Ovary (tissue), 7 donors: ENCODE measurements at regions not wholly inside any gene's neighbourhood (a gene's known extent, or its start where the extent isn't known, plus 50 kb on each side); places are given as distances from the start of the nearest gene placed in this dataset.

ENCODE experiments used
- DNase-seq, 5 donors: peaks; one replicate each; pipeline ENCODE4 v3.0.0-alpha.2; 2019 to 2020
- H3K27ac ChIP-seq, 2 donors: fragments of 200-600 bp; one replicate each; pipeline versions ENCODE4 v1.5.1 to v1.8.0; 2019 to 2022
- H3K27me3 ChIP-seq: fragments of 200-600 bp; one replicate; pipeline ENCODE4 v1.8.0; 2022
- H3K36me3 ChIP-seq: fragments of 200-600 bp; sonication (generic); one replicate; pipeline ENCODE4 v1.5.1; 2019
- H3K4me1 ChIP-seq: one replicate; pipeline ENCODE4 v1.8.1; 2013; ENCODE audit warnings: mild to moderate bottlenecking, moderate library complexity; ENCODE audit not compliant: insufficient read depth
- H3K4me3 ChIP-seq: fragments of 200-600 bp; sonication (generic); one replicate; pipeline ENCODE4 v1.5.1; 2017
- H3K9me3 ChIP-seq, 2 donors: fragments of 200-600 bp in 1 of 2; sonication (generic) in 1 of 2; one replicate each; pipeline versions ENCODE4 v1.5.1 to v1.8.1; 2013 to 2019; ENCODE audit warnings: mild to moderate bottlenecking in 1 of 2, moderate library complexity in 1 of 2
- CTCF ChIP-seq, 3 donors: fragments of 450-650 bp in 2 of 3; fragments of 200-600 bp in 1 of 3; IDR thresholded peaks; one replicate each; pipeline versions ENCODE4 v1.5.1 to v1.8.0; 2016 to 2022; ENCODE audit warnings: antibody characterized with exemption in 3 of 3, mild to moderate bottlenecking in 1 of 3
- EP300 ChIP-seq: sonication (generic); formaldehyde crosslinking; IDR thresholded peaks from one replicate; pipeline ENCODE4 v1.6.1; 2017; ENCODE audit warnings: antibody characterized with exemption
- POLR2A ChIP-seq: fragments of 450-650 bp; IDR thresholded peaks from one replicate; pipeline ENCODE4 v1.6.1; 2017; ENCODE audit warnings: antibody characterized with exemption, mild to moderate bottlenecking, moderate library complexity
- WGBS, 3 donors: extraction: QIAGEN DNeasy Blood & Tissue Kit in 1 of 3; methylation state at CpG; one replicate each; pipeline versions ENCODE4 v1.1.5 to v1.1.7; 2013 to 2017; 5-methylcytosine and 5-hydroxymethylcytosine counted together
- intact Hi-C, 4 donors: fragments of 100-400 bp; cut with DNase I; formaldehyde crosslinking; loops; one replicate each; pipeline versions ENCODE4 v1.11.0 to v1.15.1; 2022 to 2023
- donor health status: DM: no; HTN: no; CAD: no; lungs with moderate emphysema.
- donor health status: DM: no; HTN: no; CAD: no.
- donor health status: Bipolar disorder and iron deficiency.
- donor health status: DM: no; HTN: no; CAD: no.
- donor health status: DM: yes; HTN: yes; CAD: no.

GRCh38 chr5:108637134-108637533 lies 110.6 kb upstream of the FER start:
- Histone ChIP-seq H3K4me1 (no peaks in the 10 kb centered on the region), H3K9me3 (no peaks in the 10 kb centered on the region), H3K36me3 (no peaks in the 10 kb centered on the region), H3K27ac (no peak overlapping the region), H3K27me3 (no peaks in the 10 kb centered on the region), H3K4me3 (no peak overlapping the region)
- 84 to 93% (median 90%) methylated on average over 1 of the region's 1 CpG for WGBS, 3 donors
- intact Hi-C loops, result no loop called here
- no peak for DNase-seq
- TF ChIP-seq CTCF (IDR thresholded peaks at IDR 0.05), result no peak

- H3K4me3 ChIP-seq, result no peak overlapping the region
- DNase-seq, result no peak
- TF ChIP-seq EP300, result no peak
- TF ChIP-seq CTCF (IDR thresholded peaks at IDR 0.05), result no peak
- no peak for TF ChIP-seq POLR2A
- no peaks in the 10 kb centered on the region for H3K4me1 ChIP-seq
- intact Hi-C loops, result no loop called here
- no peaks in the 10 kb centered on the region for H3K9me3 ChIP-seq
- no peaks in the 10 kb centered on the region for H3K36me3 ChIP-seq
- H3K27me3 ChIP-seq, result no peaks in the 10 kb centered on the region
- no peak overlapping the region for H3K27ac ChIP-seq
- 81 to 87% (median 86%) methylated on average over 3 of the region's 3 CpGs for WGBS, 3 donors
Observed at GRCh38 chr5:108636135-108636853, 111.4 kb upstream of the FER start.

- Histone ChIP-seq H3K27ac (no peak overlapping the region), H3K36me3 (no peaks in the 10 kb centered on the region), H3K4me1 (no peaks in the 10 kb centered on the region), H3K9me3 (no peaks in the 10 kb centered on the region), H3K4me3 (no peak overlapping the region), H3K27me3 (no peaks in the 10 kb centered on the region)
- TF ChIP-seq POLR2A (no peak), CTCF (IDR thresholded peaks at IDR 0.05) (no peak), EP300 (no peak)
- no peak for DNase-seq
- 52 to 65% (median 55%) methylated on average over 1 of the region's 1 CpG for WGBS, 3 donors
- intact Hi-C loops, result no loop called here
Observed at GRCh38 chr5:108634617-108635288, 112.9 kb upstream of the FER start.

GRCh38 chr5:108634010-108634616 lies 113.6 kb upstream of the FER start:
- Histone ChIP-seq H3K4me3 (no peak overlapping the region), H3K27me3 (no peaks in the 10 kb centered on the region), H3K4me1 (no peaks in the 10 kb centered on the region), H3K36me3 (no peaks in the 10 kb centered on the region), H3K27ac (no peak overlapping the region), H3K9me3 (no peaks in the 10 kb centered on the region)
- TF ChIP-seq EP300, result no peak
- TF ChIP-seq CTCF (IDR thresholded peaks at IDR 0.05), result no peak
- no peak for TF ChIP-seq POLR2A
- DNase-seq, result no peak
- intact Hi-C loops, result no loop called here
